ENCODE measurements at regions not wholly inside any gene's neighbourhood (a gene's known extent, or its start where the extent isn't known, plus 50 kb on each side); places are given as distances from the start of the nearest gene placed in this dataset.

DNA sequence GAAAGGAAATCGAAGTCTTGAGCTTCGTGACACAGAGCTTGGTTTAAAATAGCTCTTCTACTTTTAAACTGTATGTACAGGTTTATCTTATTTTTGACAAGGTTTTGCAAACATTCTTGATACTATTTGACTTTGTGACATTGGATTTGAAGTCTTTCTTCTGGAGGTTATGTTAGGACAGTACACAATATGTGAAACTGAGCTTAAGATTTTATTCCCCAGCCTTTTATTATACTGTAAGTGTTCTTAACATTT is 95.2 kb upstream of the BTBD3 start (continued):
- TF ChIP-seq CHD7 (IDR thresholded peaks at IDR 0.05; ENCODE audit: insufficient replicate concordance, low read length) (no peak), RAD21 (IDR thresholded peaks at IDR 0.05 in 1 of 2, conservative IDR thresholded peaks at IDR 0.05 in 1 of 2; ENCODE audit: low read depth in 2 of 2, low read length in 2 of 2) (no peak), SAP30 (IDR thresholded peaks at IDR 0.05; ENCODE audit: insufficient read depth, insufficient replicate concordance, low read length) (no peak), KDM5A (IDR thresholded peaks at IDR 0.05; ENCODE audit: low read length) (no peak), SIRT6 (IDR thresholded peaks at IDR 0.05; ENCODE audit: low read length) (no peak), SRF (IDR thresholded peaks at IDR 0.05; ENCODE audit: low read depth, low read length) (no peak), SP1 (IDR thresholded peaks at IDR 0.05; ENCODE audit: low read depth, low read length) (no peak), HDAC6 (IDR thresholded peaks at IDR 0.05; ENCODE audit: low read depth, low read length) (no peak)

All from H1 (cell line).